H1 (cell line): ENCODE measurements at regions not wholly inside any gene's neighbourhood (a gene's known extent, or its start where the extent isn't known, plus 50 kb on each side); places are given as distances from the start of the nearest gene placed in this dataset.

ENCODE experiments used
- BACH1 ChIP-seq: IDR thresholded peaks from 2 replicates; pipeline ENCODE4 v1.6.1; 2012; ENCODE audit warnings: low read length, improper control_type of control experiment
- CHD1 ChIP-seq: IDR thresholded peaks from 2 replicates; pipeline ENCODE4 v1.6.1; 2012; ENCODE audit warnings: low read depth, low read length, improper control_type of control experiment
- EZH2 ChIP-seq: fragments of 200-600 bp; sonication (generic); IDR thresholded peaks from 2 replicates; pipeline ENCODE4 v1.7.1; 2012; ENCODE audit warnings: low read depth, mild to moderate bottlenecking, moderate library complexity, low read length, inconsistent platforms; ENCODE audit not compliant: severe bottlenecking
- RXRA ChIP-seq: IDR thresholded peaks from 2 replicates; pipeline ENCODE4 v1.6.1; 2011; ENCODE audit warnings: low read depth, mild to moderate bottlenecking, low read length, moderate library complexity; ENCODE audit not compliant: insufficient read depth
- SP2 ChIP-seq: IDR thresholded peaks from 2 replicates; pipeline ENCODE4 v1.6.1; 2012; ENCODE audit warnings: mild to moderate bottlenecking, low read length, inconsistent platforms

DNA sequence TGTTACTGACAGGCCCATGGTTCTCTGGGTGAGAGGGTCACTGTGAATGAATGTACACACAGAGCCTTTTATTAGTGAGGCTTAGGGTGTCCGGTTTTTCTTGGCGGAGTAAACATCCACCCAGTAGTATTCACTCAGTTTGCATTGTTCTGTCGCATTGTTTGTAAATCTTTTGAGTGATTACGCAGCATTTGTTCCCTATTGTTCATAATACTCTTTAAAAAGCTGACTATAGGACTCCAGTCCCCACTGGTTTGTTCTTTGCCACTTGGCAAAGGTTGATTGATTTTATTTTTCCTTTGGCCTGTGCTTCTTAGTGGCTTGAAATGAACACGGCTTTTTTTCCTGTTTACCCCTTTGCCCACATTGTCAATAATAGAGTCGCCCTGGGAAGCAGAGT is 130.1 kb upstream of the ESR1 start (continued):
- no peak for TF ChIP-seq EZH2
- no peak for TF ChIP-seq BACH1
- no peak for TF ChIP-seq CHD1
- no peak for TF ChIP-seq SP2
- TF ChIP-seq RXRA: no peak
